Fibroblast of upper back skin (primary cell): ENCODE measurements at regions not wholly inside any gene's neighbourhood (a gene's known extent, or its start where the extent isn't known, plus 50 kb on each side); places are given as distances from the start of the nearest gene placed in this dataset.
"Not testable (repeated sequence)": the region's sequence is repeated elsewhere in the genome, so short reads cannot be mapped to it uniquely, and the experiment has no call there.

Experiments used
- DNase-seq: peaks from one replicate; pipeline ENCODE4 v3.0.0-alpha.2; 2013

GRCh38 chr5:8828596-8829322, 717.1 kb downstream of the SEMA5A start:
- DNase-seq = no peak

GRCh38 chr5:8829323-8830029, 716.4 kb downstream of the SEMA5A start:
- DNase-seq = peak; percentile 99

GRCh38 chr5:8831251-8831650, 714.6 kb downstream of the SEMA5A start:
- no peak for DNase-seq

- DNase-seq = no peak
Observed at GRCh38 chr5:8831854-8832253, 714.0 kb downstream of the SEMA5A start.

- DNase-seq = no peak
Observed at GRCh38 chr5:8839361-8840055, 706.4 kb downstream of the SEMA5A start.

- DNase-seq = no peak
Observed at GRCh38 chr5:8840237-8840636, 705.6 kb downstream of the SEMA5A start.

GRCh38 chr5:8840746-8841145, 705.1 kb downstream of the SEMA5A start:
- not testable (repeated sequence) for DNase-seq

GRCh38 chr5:8842971-8843551, 702.8 kb downstream of the SEMA5A start:
- DNase-seq = peak; percentile 39

GRCh38 chr5:8843771-8844170, 702.1 kb downstream of the SEMA5A start:
- DNase-seq = peak; percentile 75

- no peak for DNase-seq
Observed at GRCh38 chr5:8844206-8844605, 701.7 kb downstream of the SEMA5A start.

GRCh38 chr5:8844847-8845246, 701.0 kb downstream of the SEMA5A start:
- DNase-seq = peak; percentile 23

GRCh38 chr5:8845296-8845695, 700.6 kb downstream of the SEMA5A start:
- no peak for DNase-seq

GRCh38 chr5:8848366-8848765, 697.5 kb downstream of the SEMA5A start:
- DNase-seq = no peak

GRCh38 chr5:8848997-8849594, 696.8 kb downstream of the SEMA5A start:
- peak; percentile 40 for DNase-seq

- no peak for DNase-seq
Observed at GRCh38 chr5:8851101-8851500, 694.8 kb downstream of the SEMA5A start.

- DNase-seq = peak; percentile 42
Observed at GRCh38 chr5:8857051-8857450, 688.8 kb downstream of the SEMA5A start.

GRCh38 chr5:8861764-8862163, 684.1 kb downstream of the SEMA5A start:
- no peak for DNase-seq

GRCh38 chr5:8864053-8864452, 681.8 kb downstream of the SEMA5A start:
- peak; percentile 26 for DNase-seq

GRCh38 chr5:8865266-8865665, 680.6 kb downstream of the SEMA5A start:
- no peak for DNase-seq

GRCh38 chr5:8865686-8866374, 680.0 kb downstream of the SEMA5A start:
- no peak for DNase-seq

- DNase-seq = no peak
Observed at GRCh38 chr5:8868283-8868682, 677.6 kb downstream of the SEMA5A start.

- no peak for DNase-seq
Observed at GRCh38 chr5:8869932-8870331, 675.9 kb downstream of the SEMA5A start.
